ENCODE measurements at regions not wholly inside any gene's neighbourhood (a gene's known extent, or its start where the extent isn't known, plus 50 kb on each side); places are given as distances from the start of the nearest gene placed in this dataset.

- TF ChIP-seq, protein P1, sequence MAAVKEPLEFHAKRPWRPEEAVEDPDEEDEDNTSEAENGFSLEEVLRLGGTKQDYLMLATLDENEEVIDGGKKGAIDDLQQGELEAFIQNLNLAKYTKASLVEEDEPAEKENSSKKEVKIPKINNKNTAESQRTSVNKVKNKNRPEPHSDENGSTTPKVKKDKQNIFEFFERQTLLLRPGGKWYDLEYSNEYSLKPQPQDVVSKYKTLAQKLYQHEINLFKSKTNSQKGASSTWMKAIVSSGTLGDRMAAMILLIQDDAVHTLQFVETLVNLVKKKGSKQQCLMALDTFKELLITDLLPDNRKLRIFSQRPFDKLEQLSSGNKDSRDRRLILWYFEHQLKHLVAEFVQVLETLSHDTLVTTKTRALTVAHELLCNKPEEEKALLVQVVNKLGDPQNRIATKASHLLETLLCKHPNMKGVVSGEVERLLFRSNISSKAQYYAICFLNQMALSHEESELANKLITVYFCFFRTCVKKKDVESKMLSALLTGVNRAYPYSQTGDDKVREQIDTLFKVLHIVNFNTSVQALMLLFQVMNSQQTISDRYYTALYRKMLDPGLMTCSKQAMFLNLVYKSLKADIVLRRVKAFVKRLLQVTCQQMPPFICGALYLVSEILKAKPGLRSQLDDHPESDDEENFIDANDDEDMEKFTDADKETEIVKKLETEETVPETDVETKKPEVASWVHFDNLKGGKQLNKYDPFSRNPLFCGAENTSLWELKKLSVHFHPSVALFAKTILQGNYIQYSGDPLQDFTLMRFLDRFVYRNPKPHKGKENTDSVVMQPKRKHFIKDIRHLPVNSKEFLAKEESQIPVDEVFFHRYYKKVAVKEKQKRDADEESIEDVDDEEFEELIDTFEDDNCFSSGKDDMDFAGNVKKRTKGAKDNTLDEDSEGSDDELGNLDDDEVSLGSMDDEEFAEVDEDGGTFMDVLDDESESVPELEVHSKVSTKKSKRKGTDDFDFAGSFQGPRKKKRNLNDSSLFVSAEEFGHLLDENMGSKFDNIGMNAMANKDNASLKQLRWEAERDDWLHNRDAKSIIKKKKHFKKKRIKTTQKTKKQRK (IDR thresholded peaks at IDR 0.05; ENCODE audit: low read depth, low read length) = no peak
Measured at GRCh38 chr7:54944179-54944578, 74.6 kb upstream of the EGFR start (continued).

DNA sequence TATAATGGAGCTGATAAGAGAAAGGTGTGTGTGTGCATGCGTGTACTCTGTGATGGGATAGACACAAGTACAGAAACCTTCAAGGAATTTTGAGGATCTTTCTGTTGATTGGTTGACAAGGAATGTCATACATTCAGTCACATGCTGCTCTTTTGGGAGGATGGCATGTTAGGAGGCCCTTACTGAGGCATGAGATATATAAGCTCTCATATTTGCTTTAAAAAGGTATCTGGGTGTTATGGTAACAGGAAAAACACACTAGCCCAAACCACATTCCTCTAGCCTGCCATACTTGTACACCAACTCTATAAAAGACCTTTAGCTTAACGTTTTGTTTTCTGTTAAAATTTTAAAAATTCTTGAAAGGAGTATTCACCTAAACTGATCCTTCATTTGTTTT is 72.5 kb upstream of the EGFR start:
- H3K4me2 ChIP-seq (ENCODE audit: control insufficient read depth, insufficient read depth) = no peak overlapping the region
- no peaks in the 10 kb centered on the region for H3K9me3 ChIP-seq (replicated peaks; ENCODE audit: control insufficient read depth, insufficient read depth, low read length)
- no peaks in the 10 kb centered on the region for H3K4me1 ChIP-seq (ENCODE audit: control insufficient read depth, insufficient read depth, low read length)
- no peak overlapping the region for H3K9ac ChIP-seq (ENCODE audit: control insufficient read depth, insufficient read depth, low read length)
- WGBS (ENCODE audit: insufficient coverage, insufficient replicate concordance, low lambda C conversion rate, missing lambda C conversion rate) = 19% methylated on average over 2 of the region's 2 CpGs
- no peak overlapping the region for H3K4me3 ChIP-seq
- H3K79me2 ChIP-seq (ENCODE audit: control insufficient read depth, insufficient read depth, low read length) = no peaks in the 10 kb centered on the region
- intact Hi-C loops (cut with micrococcal nuclease; ENCODE audit: unreplicated experiment) = no loop called here
- ChIA-PET RAD21 (ENCODE audit: unreplicated experiment) (no interaction called here), SMC1A (ENCODE audit: uncharacterized antibody, unreplicated experiment) (interaction anchor here (1.6 kb wide), 1 partner anchor 19 kb away, joined by 5 read pairs; no protein-coding TSS in a partner anchor), POLR2A (no interaction called here), CTCF (no interaction called here)
- no peaks in the 10 kb centered on the region for H4K20me1 ChIP-seq (ENCODE audit: control insufficient read depth, insufficient read depth)
- BruUV-seq (replicated peaks) = no TSS peak
- TF ChIP-seq GABPA (IDR thresholded peaks at IDR 0.05; ENCODE audit: low read depth) (no peak), EGR1 (IDR thresholded peaks at IDR 0.05; ENCODE audit: borderline replicate concordance in 1 of 2, low read depth in 2 of 2, low read length in 2 of 2) (no peak), NR2C1 (IDR thresholded peaks at IDR 0.05) (no peak), NFYA (IDR thresholded peaks at IDR 0.05; ENCODE audit: borderline replicate concordance, low read depth, low read length) (no peak), POLR2AphosphoS5 (IDR thresholded peaks at IDR 0.05; ENCODE audit: low read length) (no peak), MTA3 (IDR thresholded peaks at IDR 0.05; ENCODE audit: borderline replicate concordance, low read length) (no peak), CREB1 (IDR thresholded peaks at IDR 0.05; ENCODE audit: low read depth) (no peak), MTA2 (IDR thresholded peaks at IDR 0.05; ENCODE audit: low read depth) (no peak), ASH2L (IDR thresholded peaks at IDR 0.05; ENCODE audit: borderline replicate concordance, low read depth) (no peak), DPF2 (IDR thresholded peaks at IDR 0.05) (no peak), ZNF274 (IDR thresholded peaks at IDR 0.05; ENCODE audit: insufficient read depth, insufficient read length) (no peak), LARP7 (IDR thresholded peaks at IDR 0.05) (no peak), CEBPB (IDR thresholded peaks at IDR 0.05; ENCODE audit: borderline replicate concordance in 1 of 2, low read depth in 2 of 2, low read length in 2 of 2) (no peak), SMAD1 (IDR thresholded peaks at IDR 0.05; ENCODE audit: low read depth, partially characterized antibody) (no peak), POLR2A (IDR thresholded peaks at IDR 0.05; ENCODE audit: low read depth, low read length) (no peak)
- H3K27me3 ChIP-seq (replicated peaks in 1 of 2; ENCODE audit: control insufficient read depth in 2 of 2, insufficient read depth in 2 of 2, low read length in 1 of 2) = no peaks in the 10 kb centered on the region
- H3K27ac ChIP-seq (ENCODE audit: control insufficient read depth, insufficient read depth) = no peak overlapping the region
- FAIRE-seq = no peak
- no peaks in the 10 kb centered on the region for H3K36me3 ChIP-seq (ENCODE audit: control insufficient read depth in 2 of 2, insufficient read depth in 2 of 2, low read length in 1 of 2)
- H2AFZ ChIP-seq (ENCODE audit: control insufficient read depth, low read depth, low read length) = no peak overlapping the region
- ATAC-seq = no peak
- in situ Hi-C loops (cut with MboI) = no loop called here
- DNase-seq (ENCODE audit: low read depth, low spot score) = no peak
